ENCODE measurements at regions not wholly inside any gene's neighbourhood (a gene's known extent, or its start where the extent isn't known, plus 50 kb on each side); places are given as distances from the start of the nearest gene placed in this dataset.

GRCh38 chr2:6724605-6725140 lies 141.0 kb downstream of the CMPK2 start:
- TF ChIP-seq CTCF (IDR thresholded peaks at IDR 0.05; ENCODE audit: borderline replicate concordance, extremely low read depth, low read length, poor library complexity, severe bottlenecking) (no peak), EZH2 (IDR thresholded peaks at IDR 0.05; ENCODE audit: borderline replicate concordance, low read depth, low read length, severe bottlenecking) (no peak)
